GM23338 (cell line): ENCODE measurements at regions not wholly inside any gene's neighbourhood (a gene's known extent, or its start where the extent isn't known, plus 50 kb on each side); places are given as distances from the start of the nearest gene placed in this dataset.

Experiments used
- CREB1 ChIP-seq: fragments of 250-450 bp; sonication (Bioruptor Pico); IDR thresholded peaks from 2 replicates; pipeline ENCODE4 v1.5.0; 2020; ENCODE audit warnings: low read depth, mild to moderate bottlenecking, moderate library complexity
- CTCF ChIP-seq, 2 experiments: fragments of 200-600 bp in 1 of 2; sonication (generic) in 1 of 2; conservative IDR thresholded peaks; 2 replicates each; pipeline versions ENCODE4 v1.5.1 to v1.6.1; 2016 to 2017; ENCODE audit warnings: antibody characterized with exemption in 2 of 2, low read depth in 2 of 2, mild to moderate bottlenecking in 2 of 2, moderate library complexity in 1 of 2
- EZH2 ChIP-seq: fragments of 200-600 bp; sonication (generic); IDR thresholded peaks from one replicate; pipeline ENCODE4 v1.8.0; 2017; ENCODE audit warnings: antibody characterized with exemption, mild to moderate bottlenecking, low read depth; ENCODE audit not compliant: unreplicated experiment
- EZH2phosphoT487 ChIP-seq: fragments of 200-600 bp; sonication (generic); IDR thresholded peaks from one replicate; pipeline ENCODE4 v1.8.1; 2018; ENCODE audit warnings: antibody characterized with exemption; ENCODE audit not compliant: unreplicated experiment
- JUNB ChIP-seq: IDR thresholded peaks from one replicate; pipeline ENCODE4 v1.6.1; 2016; ENCODE audit warnings: antibody characterized with exemption; ENCODE audit not compliant: unreplicated experiment
- POLR2AphosphoS5 ChIP-seq: IDR thresholded peaks from 2 replicates; pipeline ENCODE4 v1.6.1; 2016; ENCODE audit warnings: antibody characterized with exemption, low read depth
- REST ChIP-seq: IDR thresholded peaks from one replicate; pipeline ENCODE4 v1.6.1; 2018; ENCODE audit warnings: antibody characterized with exemption; ENCODE audit not compliant: unreplicated experiment
- STAT1 ChIP-seq: IDR thresholded peaks from one replicate; pipeline ENCODE4 v1.6.1; 2016; ENCODE audit warnings: antibody characterized with exemption; ENCODE audit not compliant: unreplicated experiment
- ZNF462 ChIP-seq: fragments of 250-450 bp; sonication (Bioruptor Pico); IDR thresholded peaks from 2 replicates; pipeline ENCODE4 v1.5.0; 2020; ENCODE audit warnings: mild to moderate bottlenecking, moderate library complexity
- TF ChIP-seq, protein P1 (sequence below): IDR thresholded peaks from 2 replicates; pipeline ENCODE4 v1.6.1; 2016; ENCODE audit warnings: antibody characterized with exemption

- no peak for TF ChIP-seq EZH2
- no peak for TF ChIP-seq POLR2AphosphoS5
- TF ChIP-seq CTCF (conservative IDR thresholded peaks at IDR 0.05; ENCODE audit: low read depth in 2 of 2), result no peak
- no peak for TF ChIP-seq REST
- TF ChIP-seq, protein P1, sequence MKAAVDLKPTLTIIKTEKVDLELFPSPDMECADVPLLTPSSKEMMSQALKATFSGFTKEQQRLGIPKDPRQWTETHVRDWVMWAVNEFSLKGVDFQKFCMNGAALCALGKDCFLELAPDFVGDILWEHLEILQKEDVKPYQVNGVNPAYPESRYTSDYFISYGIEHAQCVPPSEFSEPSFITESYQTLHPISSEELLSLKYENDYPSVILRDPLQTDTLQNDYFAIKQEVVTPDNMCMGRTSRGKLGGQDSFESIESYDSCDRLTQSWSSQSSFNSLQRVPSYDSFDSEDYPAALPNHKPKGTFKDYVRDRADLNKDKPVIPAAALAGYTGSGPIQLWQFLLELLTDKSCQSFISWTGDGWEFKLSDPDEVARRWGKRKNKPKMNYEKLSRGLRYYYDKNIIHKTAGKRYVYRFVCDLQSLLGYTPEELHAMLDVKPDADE, result no peak
- no peak for TF ChIP-seq EZH2phosphoT487
- no peak for TF ChIP-seq JUNB
- no peak for TF ChIP-seq STAT1
- TF ChIP-seq ZNF462 (CRISPR knock-in tag), result no peak
- TF ChIP-seq CREB1 (CRISPR knock-in tag), result no peak
Observed at GRCh38 chr4:152115794-152116193, 355.0 kb upstream of the GATB start.
